Neural progenitor cell (in vitro differentiated cells): ENCODE measurements at regions not wholly inside any gene's neighbourhood (a gene's known extent, or its start where the extent isn't known, plus 50 kb on each side); places are given as distances from the start of the nearest gene placed in this dataset.

Source experiments
- EZH2 ChIP-seq: fragments of 200-600 bp; sonication (generic); IDR thresholded peaks from 2 replicates; pipeline ENCODE4 v1.6.1; 2017; ENCODE audit warnings: antibody characterized with exemption, mild to moderate bottlenecking, moderate library complexity
- TF ChIP-seq, protein P1 (sequence below): fragments of 200-600 bp; sonication (generic); IDR thresholded peaks from 2 replicates; pipeline ENCODE4 v1.5.1; 2017; ENCODE audit warnings: antibody characterized with exemption, mild to moderate bottlenecking

DNA sequence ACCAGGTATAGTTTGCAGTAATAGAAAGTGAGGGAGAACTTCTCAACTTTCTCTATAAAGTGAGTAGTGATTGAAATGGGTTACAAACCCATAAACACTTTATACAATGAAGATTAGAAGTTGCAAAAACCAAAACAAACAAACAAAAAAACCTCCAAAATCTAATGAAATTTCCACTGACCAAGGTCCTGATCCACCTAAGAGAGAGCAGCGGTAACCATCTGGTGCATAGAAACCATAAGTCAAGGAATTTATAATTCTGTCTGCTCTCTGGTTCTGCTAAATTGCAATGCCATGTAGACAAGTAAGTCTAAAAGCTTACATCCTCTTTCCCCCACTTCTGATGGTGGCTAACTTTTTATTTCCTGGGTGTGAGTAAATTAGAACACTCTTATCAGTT is 463.4 kb downstream of the EFNB2 start:
- TF ChIP-seq, protein P1, sequence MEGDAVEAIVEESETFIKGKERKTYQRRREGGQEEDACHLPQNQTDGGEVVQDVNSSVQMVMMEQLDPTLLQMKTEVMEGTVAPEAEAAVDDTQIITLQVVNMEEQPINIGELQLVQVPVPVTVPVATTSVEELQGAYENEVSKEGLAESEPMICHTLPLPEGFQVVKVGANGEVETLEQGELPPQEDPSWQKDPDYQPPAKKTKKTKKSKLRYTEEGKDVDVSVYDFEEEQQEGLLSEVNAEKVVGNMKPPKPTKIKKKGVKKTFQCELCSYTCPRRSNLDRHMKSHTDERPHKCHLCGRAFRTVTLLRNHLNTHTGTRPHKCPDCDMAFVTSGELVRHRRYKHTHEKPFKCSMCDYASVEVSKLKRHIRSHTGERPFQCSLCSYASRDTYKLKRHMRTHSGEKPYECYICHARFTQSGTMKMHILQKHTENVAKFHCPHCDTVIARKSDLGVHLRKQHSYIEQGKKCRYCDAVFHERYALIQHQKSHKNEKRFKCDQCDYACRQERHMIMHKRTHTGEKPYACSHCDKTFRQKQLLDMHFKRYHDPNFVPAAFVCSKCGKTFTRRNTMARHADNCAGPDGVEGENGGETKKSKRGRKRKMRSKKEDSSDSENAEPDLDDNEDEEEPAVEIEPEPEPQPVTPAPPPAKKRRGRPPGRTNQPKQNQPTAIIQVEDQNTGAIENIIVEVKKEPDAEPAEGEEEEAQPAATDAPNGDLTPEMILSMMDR = no peak
- no peak for TF ChIP-seq EZH2
